ENCODE measurements at regions not wholly inside any gene's neighbourhood (a gene's known extent, or its start where the extent isn't known, plus 50 kb on each side); places are given as distances from the start of the nearest gene placed in this dataset.
A peak's percentile ranks its signal among the peaks of the same experiment; 100 is the strongest.

DNA sequence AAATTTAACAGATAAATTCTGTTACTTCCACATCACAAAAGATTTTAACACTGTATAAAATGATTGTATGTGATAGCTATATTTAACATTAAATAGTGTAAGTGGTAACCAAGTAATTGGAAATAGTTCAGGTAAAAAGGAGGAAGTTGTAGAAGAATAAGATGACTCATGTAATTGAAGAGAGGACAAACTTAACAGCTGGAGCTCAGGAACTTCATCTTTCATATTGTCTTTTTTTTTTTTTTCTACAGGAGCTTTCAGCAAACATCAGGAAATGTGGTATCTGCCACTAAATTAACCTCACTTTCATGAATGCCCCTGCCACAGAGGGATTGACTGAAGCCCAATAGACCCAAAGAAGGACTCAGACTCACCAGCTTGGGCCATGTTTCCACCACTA is 188.4 kb upstream of the VEGFC start:
- no peak for DNase-seq

DNA sequence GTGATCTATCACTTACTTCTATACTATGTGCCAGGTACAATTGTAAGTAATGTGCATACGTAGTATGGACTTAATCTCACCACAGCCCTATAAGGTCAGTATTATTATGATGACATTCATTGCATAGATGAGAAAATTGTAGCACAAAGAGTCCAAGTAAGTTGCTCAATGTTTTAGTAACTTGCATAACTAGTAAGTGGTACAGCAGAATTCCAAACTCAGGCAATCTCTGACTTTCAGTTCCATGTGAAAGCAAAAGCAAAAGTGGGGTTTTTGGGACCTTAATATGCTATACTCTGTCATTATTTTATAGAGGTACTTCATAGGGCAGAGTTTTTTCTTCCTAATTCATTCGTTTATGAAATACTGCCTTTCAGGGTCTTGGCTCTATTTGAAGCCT is 188.8 kb upstream of the VEGFC start:
- DNase-seq: no peak

DNA sequence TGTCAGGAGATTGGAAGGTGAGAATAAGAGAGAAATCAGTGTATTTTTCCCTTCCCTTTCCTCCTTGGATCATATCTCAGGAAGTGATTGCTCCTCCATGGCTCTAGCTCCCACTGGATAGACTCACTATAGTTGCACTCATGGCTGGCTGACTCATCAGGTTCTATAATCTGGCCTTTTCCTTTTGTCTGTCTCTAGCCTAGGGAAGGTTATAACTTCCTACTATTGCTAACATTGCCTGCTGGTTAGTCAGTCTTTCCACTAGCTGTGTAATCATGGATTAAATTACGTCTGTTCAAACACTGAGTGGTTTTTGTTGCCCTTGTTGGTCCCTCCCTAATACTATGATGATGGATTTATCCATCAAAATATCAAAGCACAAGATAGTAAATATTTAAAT is 195.5 kb upstream of the VEGFC start:
- peak; percentile 98 for DNase-seq

DNA sequence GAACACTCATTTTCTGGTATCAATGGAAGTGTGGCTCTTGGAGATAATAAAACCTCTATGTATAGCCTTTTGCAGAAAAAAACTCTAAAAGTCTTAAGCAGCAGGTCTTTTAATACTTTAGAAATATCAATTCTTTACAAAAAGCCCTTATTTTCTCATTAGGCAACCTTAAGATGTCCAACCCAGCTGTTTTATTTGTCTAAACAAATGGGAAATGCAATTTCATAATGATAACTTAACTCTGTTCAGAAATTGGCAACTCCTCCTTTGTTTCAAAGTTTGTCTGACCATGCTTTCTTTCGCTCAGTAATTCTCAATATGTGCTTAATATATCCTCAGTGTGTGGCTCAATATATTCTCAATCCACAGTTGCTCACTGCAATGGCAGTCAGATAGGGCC is 196.5 kb upstream of the VEGFC start:
- no peak for DNase-seq

DNA sequence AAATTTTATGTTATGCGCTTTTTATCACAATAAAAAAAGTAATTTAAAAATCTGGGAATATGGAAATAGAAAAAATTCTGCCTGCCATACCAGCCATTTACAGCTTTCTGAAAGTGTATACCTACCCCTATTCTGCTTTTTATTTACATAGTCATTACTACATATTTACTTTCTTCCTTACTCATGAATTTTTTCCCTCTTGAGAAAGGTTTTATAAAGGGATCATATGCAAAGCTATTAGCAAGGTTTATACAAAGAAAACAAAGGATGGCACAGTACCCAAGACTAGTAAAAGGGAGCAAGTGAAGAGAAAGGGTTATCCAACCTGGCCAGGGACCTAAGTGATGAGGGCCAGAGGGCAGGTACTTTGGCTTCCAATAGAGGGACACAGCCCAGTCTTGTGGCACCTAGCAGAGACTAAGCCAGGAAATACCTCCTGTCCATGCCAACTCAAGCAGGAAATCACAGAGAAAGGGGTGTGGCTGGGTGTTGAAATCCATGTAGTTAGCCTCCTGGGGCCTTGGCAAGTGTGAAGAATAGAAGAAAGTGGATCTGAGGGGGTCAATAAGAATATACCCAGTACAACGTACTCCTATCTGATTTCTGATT is 207.3 kb upstream of the VEGFC start:
- no peak for DNase-seq

DNA sequence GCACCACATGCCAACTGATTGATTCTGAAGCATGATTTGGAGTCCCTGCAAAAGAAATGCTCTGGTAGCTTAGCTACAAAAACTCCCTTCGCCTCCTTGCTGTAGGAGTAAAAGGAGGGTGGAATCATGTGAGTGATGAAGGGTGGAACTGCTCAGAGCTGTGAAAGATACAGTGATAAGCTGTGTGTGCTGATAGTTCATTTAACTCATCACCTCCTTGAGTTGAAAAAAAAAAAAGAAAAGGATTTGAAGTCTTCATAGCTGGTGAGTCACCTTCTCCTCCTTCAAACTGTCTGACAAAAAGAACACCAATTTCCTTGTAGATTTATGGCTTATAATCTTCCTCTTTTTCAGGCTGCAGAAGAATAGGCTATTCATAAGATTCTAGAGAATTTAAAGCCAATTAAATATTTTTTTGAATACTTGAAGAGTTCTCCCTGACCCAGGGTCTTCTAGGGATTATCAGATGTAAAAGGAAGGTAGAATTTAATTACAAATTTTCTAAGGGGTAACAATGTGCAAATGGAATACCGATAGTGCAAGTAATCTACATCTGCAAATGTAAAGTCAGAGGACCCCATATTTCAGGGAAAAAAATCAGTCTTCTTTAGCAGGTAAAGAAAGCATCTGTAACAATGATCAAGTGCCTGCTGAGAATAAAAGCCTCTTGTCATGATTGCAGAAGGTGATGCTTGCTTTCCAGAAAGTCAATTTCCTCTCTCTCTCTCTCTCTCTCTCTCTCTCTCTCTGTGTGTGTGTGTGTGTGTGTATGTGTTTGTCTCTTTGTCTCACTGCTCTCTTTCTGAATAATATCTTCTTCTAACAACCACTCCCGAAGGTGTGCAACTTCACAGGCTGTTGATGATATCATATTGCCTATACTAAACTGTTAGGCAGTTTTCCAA is 208.8 kb upstream of the VEGFC start:
- peak; percentile 79 for DNase-seq

DNA sequence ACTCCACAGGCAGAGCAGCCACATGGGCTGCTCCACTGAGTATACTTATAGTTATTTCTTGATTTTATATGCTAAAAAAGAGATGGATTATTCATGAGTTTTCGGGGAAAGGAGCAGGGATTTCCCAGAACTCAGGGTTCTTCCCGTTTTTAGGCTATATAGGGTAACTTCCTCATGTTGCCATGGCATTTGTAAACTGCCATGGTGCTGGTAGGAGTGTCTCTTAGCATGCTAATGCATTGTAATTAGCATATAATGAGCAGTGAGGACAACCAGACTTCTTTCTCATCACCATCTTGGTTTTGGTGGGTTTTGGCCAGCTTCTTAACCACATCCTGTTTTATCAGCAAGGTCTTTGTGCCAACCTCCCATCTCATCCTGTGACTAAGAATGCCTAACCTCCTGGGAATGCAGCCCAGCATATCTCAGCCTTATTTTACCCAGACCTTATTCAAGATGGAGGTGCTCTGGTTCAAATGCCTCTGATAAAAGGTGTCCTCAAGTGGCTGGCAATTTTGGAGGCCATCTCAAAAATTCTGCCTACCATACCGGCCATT is 213.0 kb upstream of the VEGFC start:
- DNase-seq: peak; percentile 91

DNA sequence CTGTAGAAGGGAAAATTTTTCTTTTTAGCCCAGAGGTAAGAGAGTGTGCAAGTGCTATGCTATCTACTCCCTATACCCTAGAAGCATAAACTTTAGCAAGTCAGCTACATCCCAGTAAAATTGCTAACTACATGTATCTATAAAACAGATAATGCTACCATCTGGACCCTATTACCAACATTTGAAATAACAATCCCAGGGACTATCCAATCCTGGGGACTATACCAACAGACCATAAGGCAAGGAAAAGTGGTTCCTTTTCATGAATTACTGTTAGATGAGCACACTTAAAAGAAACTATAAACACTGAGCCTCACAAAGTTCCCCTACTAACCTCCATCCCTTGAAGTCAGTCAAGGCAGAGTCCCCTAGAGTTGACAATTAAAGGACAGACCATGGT is 213.6 kb upstream of the VEGFC start:
- peak; percentile 36 for DNase-seq

DNA sequence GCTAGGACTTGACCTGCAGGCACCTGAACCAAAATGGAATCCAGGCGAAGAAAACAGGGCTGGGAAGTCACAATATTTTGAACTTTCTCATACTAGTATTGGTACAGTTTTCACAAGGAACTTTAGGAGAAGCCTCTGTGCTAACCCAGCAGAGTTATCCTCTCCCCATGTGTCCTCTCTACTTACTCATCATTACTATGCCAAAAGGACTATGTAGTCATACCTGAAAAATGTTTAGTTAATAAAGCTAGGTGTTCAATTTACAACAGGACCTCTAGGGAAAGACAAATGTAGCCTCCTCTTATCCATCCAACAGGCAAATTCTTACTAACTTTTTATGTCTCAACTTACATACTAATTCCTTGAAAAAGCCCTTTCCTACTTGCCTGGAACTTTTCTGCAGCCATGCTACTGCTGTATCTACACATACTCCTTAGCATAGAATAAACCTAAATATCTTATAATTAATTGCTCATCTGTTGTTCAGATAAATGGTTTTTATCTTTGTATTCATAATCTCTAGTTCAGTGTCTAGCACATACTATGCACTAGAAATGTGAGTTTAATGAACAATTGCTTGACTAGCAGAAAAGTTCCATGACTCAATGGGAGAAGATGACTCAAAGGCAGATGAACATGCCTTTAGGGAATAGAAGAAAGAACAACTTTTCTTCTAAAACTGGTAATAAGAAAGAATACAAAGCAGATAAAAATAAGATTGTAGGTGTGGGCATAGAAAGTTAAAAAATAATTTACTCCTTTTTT is 215.5 kb upstream of the VEGFC start:
- peak; percentile 83 for DNase-seq

DNA sequence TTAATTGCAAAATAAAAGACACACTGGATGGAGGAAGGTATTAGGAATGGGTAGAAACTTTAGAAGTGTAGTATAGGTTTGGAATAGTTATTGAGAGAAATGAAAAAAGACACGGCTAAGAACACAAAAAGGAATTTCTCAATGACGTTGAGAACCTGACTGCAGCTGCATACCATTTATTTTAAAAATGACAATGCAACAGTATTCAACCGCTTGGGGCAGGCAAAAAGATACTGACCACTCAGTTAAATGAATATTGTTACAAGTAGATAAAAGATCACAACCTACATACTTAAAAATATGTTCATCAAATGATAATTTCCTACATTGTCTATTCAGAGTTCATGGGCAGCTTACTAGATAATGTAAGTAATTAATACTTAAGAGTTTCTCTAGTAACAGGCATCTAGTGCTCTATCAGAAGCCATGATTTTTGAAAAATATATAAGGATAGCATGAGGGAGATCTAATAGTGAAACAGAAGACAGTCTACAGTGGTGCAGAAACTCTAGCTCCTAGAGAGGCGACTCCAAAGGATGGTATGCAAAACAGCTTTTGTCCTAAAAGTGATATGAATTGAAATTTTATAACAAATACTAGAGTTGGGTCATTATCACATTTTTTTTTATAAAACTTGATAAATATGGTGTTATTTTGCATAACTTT is 216.2 kb upstream of the VEGFC start:
- peak; percentile 30 for DNase-seq

DNA sequence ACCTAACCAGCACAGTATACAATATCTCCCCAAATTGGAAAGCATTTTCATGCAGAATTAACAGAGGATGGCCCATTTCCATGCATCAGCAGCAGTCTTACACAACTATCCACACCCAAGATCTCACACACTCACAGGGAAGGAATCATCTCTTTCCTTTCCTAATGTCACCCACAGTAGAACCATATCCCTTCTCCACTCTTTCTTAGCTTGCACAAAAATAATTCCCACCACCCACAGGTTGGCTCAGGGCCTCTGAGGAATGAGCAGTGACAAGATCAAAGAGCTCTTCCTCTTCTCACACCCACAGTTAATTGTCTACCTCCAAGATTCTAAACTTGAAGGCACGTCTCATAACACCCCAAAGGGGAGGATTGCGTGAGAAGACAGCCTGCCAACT is 217.7 kb upstream of the VEGFC start:
- DNase-seq: no peak

DNA sequence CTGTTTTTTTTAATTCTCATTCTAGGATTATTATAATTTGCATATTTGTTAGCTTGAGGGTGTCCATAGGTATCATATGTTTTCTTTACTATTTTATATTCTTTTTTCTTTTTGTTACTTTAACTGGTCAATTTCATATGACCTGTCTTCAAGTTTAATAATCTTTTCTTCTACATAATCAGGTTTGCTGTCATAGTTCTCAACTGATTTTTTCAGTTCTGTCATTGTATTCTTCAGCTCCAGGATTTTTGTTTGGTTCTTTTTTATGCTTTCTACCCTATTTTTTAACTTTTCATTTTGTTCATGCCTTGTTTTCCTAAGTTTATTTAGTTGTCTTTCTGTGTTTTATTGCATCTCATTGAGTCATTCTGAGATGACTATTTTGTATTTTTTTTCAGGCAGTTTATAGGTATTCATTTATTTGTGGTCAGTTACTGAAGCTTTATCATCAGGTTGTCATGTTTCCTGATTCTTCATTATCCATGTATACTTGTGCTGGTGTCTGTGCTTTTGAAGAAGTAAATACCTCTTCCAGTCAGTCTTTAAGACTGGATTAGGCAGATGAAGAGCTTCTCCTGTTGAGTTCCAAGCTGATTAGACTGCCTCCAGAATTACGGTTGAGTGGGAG is 220.3 kb upstream of the VEGFC start:
- no peak for DNase-seq

DNA sequence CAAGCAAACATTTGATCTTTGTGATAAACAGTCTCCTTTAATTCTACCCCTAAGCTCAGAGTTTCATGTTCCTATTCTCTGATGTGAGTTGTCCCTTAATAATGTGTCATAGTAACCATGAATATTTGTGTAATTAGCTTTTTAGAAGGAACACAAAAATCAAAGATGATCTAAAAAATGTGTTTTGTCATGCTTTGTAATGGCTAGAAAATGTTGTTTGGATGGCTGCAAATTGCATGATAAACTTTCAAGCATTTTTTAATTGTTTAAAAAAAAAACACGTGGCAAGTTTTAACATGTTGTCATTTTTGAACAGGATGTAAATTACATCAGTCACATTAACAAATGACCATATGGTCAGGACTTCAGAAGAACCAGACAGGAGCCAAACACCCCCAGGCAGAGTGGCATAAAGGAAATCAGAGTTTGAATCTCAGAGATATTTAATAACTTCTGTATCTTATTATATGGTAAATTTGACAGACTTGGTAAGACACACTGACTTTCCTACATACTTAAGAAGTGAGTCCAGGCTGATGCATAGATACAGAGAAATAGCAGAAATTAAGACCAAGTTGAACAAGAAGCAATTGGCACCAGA is 223.9 kb upstream of the VEGFC start:
- DNase-seq: peak; percentile 85

DNA sequence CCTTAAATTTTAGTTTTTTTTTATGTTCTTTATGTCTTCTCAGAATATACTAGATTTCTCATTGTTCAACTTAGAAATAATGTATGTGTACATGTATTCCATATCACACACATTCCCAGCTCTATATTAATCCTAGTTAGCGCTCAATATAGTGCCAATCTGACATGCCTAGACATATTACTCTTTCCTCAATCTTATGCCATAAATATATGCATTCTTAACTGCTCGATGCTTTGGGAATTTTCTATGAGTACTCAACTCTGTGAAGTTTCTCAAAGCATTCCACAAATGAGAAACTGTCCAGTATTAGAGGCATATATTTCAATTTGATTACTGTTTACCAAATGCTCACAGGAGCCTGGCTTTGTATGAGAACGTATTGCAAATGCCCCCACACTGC is 231.2 kb upstream of the VEGFC start:
- DNase-seq: no peak

DNA sequence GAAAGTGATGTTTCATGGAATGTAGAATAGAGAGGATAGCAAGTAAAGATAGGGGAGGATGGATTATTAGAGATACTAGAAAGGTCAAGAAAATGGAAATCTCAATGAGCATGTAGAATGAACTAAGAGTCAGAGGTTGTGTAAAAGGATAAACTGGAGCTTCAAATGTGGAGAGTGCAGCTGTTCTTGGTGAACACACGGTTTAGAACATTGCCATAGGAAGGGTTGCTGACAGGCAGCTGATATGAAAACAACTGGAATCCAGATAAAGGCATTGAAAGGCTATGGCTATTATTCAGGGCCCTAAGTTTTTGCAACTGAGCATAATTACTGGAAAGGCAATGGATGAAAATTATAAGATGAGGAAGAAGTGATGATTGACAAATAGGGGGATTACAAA is 239.6 kb upstream of the VEGFC start:
- no peak for DNase-seq

DNA sequence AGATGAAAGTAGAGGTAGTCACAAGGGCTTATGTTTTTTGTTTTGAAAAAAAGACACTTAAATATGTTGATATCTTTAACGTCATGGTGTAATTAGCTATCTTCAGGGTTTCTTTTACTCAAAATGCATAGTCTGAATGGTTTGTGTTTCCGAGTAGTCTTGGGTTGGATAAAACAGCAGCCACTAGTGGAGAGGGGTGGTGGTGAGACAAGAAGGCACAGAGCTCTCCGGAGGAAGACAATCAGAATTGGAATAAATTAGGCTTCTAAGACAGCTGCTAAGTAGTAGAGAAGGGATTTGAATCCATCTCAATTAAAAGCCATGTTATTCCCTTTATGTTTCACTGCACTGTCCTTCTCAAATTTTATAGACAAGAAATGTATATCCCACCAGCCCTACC is 240.4 kb upstream of the VEGFC start:
- no peak for DNase-seq

DNA sequence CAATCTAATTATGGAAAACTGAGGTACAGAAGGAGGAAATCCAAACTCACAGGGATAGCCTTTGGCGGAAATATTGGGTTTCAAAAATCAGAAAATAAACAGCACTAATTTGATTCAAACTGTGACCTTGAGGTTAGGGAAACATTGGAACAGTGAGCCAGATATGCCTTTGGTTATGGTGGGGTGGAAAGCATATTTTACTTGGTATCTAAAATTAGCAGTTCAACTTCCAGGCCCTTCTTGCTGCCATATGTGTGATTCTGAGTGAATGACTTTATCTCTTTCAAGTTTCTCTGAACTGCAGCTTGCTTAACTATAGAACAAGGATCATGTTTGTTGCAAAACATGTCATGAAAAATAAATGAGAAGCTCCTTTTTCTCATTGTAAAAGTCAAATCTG is 240.9 kb upstream of the VEGFC start:
- no peak for DNase-seq

DNA sequence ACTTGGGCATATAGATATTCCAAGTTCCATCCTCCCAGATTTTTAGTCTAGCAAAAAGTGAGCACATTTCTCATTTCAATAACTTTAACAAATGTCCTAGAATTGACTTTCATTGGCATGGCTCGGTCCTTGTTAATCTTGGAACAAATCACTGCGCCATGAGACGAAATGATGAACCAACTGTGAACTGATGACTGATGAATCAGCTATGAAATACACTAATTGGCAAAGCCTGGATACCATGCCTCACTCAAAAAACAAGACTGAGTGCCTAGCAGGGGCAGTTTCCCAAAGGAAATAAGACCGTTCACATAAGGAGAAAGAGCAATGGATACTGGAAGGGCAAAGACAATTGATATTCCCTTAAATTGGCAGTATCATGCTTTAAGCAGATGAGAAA is 248.6 kb upstream of the VEGFC start:
- DNase-seq: peak; percentile 48

DNA sequence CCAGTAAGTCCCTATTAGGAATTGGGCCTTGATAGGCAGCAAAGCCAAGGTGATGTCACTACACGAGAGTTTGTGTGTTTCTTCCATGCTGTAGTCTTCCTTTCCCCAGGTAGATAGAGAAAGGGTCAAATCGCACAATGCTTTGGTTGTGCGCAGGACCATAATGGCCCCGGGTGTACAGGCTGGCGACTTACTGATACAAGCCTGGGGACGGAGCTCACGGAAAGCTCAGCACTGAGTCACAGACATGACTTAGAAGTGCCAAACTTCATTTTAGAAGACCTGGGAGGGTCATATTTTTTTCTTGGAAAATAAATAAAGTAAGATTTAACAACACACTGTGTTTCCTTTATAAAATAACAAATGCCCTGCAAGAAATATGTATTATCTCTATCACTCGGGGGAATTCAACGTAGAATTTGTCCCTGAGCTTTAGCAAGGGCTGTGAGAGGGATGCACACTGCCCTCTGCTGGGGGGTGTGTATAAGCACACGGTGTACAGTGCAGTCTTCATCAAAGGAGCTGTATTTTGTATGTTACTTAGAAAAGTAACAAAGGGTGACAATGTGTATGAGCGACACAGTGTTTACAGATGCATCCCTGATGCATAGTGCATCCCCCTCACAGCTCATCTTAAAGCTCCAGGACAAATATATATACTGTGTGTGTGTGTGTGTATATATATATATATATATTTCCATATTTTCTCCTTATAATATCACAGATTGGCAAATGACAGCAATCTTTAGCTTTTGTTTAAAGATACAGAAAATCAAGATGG is 254.5 kb upstream of the VEGFC start:
- DNase-seq: peak; percentile 83

DNA sequence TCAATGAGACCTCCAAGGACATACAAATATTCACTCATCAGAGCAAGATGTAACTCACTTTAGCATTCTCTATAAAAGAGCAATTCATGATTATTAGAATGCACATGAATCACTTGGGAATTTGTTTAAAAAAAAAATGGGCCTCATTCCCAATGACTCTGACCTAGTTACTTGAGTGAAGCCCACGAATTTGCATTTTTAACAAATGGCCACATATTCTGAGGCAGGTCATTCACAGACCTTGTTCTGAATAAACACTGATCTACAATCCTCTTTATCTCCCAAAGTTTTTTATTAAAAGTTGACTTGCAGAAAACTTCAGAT is 255.1 kb upstream of the VEGFC start:
- peak; percentile 73 for DNase-seq

DNA sequence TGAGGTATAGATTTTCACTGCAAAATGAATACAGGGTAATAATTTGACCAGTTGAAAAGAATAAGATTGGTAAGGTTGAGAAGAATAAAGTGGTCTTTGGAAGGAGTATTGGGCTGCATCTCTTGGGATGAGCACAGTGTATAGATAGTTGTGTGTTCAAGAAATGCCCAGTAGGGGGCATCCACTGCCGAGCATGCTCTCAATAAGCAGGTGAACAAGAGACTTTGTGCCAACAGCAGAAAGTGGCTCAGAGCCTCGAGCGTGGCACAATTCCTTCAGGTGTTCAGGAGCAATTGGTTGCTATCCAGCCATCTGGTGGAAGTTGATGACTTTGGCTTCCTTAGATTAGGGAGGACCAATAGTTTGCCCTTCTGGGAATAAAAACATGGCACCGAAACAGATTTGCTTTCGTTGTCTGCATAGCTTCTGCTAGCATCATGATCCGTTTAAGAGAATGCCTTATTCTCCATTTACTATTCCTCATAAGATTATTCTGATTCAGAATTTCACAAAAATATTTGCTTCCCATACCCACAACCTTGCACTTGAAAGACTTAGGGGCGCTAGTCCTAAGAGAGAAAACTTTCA is 258.1 kb upstream of the NEIL3 start:
- peak; percentile 7 for DNase-seq
